ENCODE measurements at regions not wholly inside any gene's neighbourhood (a gene's known extent, or its start where the extent isn't known, plus 50 kb on each side); places are given as distances from the start of the nearest gene placed in this dataset.

GRCh38 chr7:34263168-34263567 lies 357.8 kb downstream of the BMPER start:
- Mint-ChIP-seq H3K4me3 (no peak overlapping the region), H3K36me3 (ENCODE audit: low read depth) (no peaks in the 10 kb centered on the region), H3K9me3 (peaks cover 4% of the 10 kb centered on the region), H3K27ac (no peak overlapping the region), H3K4me1 (no peaks in the 10 kb centered on the region), H3K27me3 (no peaks in the 10 kb centered on the region)
- ATAC-seq (ENCODE audit: low read depth) (no peak), DNase-seq (no peak)
- intact Hi-C loops (cut with micrococcal nuclease), result no loop called here
- CTCF ChIA-PET, result no interaction called here
- TF ChIP-seq CTCF (IDR thresholded peaks at IDR 0.05), result no peak
- POLR2A ChIA-PET, result no interaction called here

- DNase-seq (no peak), ATAC-seq (ENCODE audit: low read depth) (no peak)
- Mint-ChIP-seq H3K27ac (no peak overlapping the region), H3K36me3 (ENCODE audit: low read depth) (no peaks in the 10 kb centered on the region), H3K4me1 (no peaks in the 10 kb centered on the region), H3K9me3 (peaks cover 4% of the 10 kb centered on the region), H3K27me3 (no peaks in the 10 kb centered on the region), H3K4me3 (no peak overlapping the region)
- TF ChIP-seq CTCF (IDR thresholded peaks at IDR 0.05), result no peak
- ChIA-PET CTCF (no interaction called here), POLR2A (no interaction called here)
- intact Hi-C loops (cut with micrococcal nuclease), result no loop called here
These were observed 363.7 kb downstream of the BMPER start for GRCh38 chr7:34269084-34269483.

- CTCF ChIA-PET, result no interaction called here
- no peak for ATAC-seq (ENCODE audit: low read depth)
- intact Hi-C loops (cut with micrococcal nuclease), result no loop called here
These were observed 370.3 kb downstream of the BMPER start for GRCh38 chr7:34275624-34276023.

GRCh38 chr7:34277016-34277802 lies 371.9 kb downstream of the BMPER start:
- no peak overlapping the region for H3K27ac Mint-ChIP-seq

More at GRCh38 chr7:34275624-34276023, 370.3 kb downstream of the BMPER start:
- no peak for DNase-seq
- TF ChIP-seq CTCF (IDR thresholded peaks at IDR 0.05), result no peak
- no peaks in the 10 kb centered on the region for H3K27me3 Mint-ChIP-seq
- H3K4me1 Mint-ChIP-seq, result no peaks in the 10 kb centered on the region
- no peak overlapping the region for H3K27ac Mint-ChIP-seq
- H3K36me3 Mint-ChIP-seq (ENCODE audit: low read depth), result no peaks in the 10 kb centered on the region
- H3K9me3 Mint-ChIP-seq, result peaks cover 3% of the 10 kb centered on the region
- H3K4me3 Mint-ChIP-seq, result no peak overlapping the region
- POLR2A ChIA-PET, result no interaction called here

GRCh38 chr7:34277803-34278199 lies 372.5 kb downstream of the BMPER start:
- H3K27me3 Mint-ChIP-seq, result no peaks in the 10 kb centered on the region
- no peak for TF ChIP-seq CTCF (IDR thresholded peaks at IDR 0.05)
- H3K4me3 Mint-ChIP-seq, result no peak overlapping the region
- DNase-seq, result no peak
- ChIA-PET POLR2A (no interaction called here), CTCF (no interaction called here)
- no peak for ATAC-seq (ENCODE audit: low read depth)
- no peak overlapping the region for H3K27ac Mint-ChIP-seq
- no peaks in the 10 kb centered on the region for H3K4me1 Mint-ChIP-seq
- intact Hi-C loops (cut with micrococcal nuclease), result no loop called here
- no peaks in the 10 kb centered on the region for H3K36me3 Mint-ChIP-seq (ENCODE audit: low read depth)
- peaks cover 9% of the 10 kb centered on the region for H3K9me3 Mint-ChIP-seq

More at GRCh38 chr7:34277016-34277802, 371.9 kb downstream of the BMPER start:
- intact Hi-C loops (cut with micrococcal nuclease), result no loop called here
- H3K9me3 Mint-ChIP-seq, result peaks cover 5% of the 10 kb centered on the region
- DNase-seq (no peak), ATAC-seq (ENCODE audit: low read depth) (no peak)
- ChIA-PET CTCF (no interaction called here), POLR2A (no interaction called here)
- no peak for TF ChIP-seq CTCF (IDR thresholded peaks at IDR 0.05)
- no peaks in the 10 kb centered on the region for H3K27me3 Mint-ChIP-seq
- no peaks in the 10 kb centered on the region for H3K36me3 Mint-ChIP-seq (ENCODE audit: low read depth)
- H3K4me3 Mint-ChIP-seq, result no peak overlapping the region
- no peaks in the 10 kb centered on the region for H3K4me1 Mint-ChIP-seq
